OCI-M1 (cell line): ENCODE measurements at regions not wholly inside any gene's neighbourhood (a gene's known extent, or its start where the extent isn't known, plus 50 kb on each side); places are given as distances from the start of the nearest gene placed in this dataset.
"Not testable (repeated sequence)": the region's sequence is repeated elsewhere in the genome, so short reads cannot be mapped to it uniquely, and the experiment has no call there.

Source experiments
- DNase-seq: peaks from one replicate; lab custom pipeline; 2025; lab: John Stamatoyannopoulos, UW

- not testable (repeated sequence) for DNase-seq
Observed at GRCh38 chr17:27365329-27365945, 71.5 kb downstream of the WSB1 start.

DNA sequence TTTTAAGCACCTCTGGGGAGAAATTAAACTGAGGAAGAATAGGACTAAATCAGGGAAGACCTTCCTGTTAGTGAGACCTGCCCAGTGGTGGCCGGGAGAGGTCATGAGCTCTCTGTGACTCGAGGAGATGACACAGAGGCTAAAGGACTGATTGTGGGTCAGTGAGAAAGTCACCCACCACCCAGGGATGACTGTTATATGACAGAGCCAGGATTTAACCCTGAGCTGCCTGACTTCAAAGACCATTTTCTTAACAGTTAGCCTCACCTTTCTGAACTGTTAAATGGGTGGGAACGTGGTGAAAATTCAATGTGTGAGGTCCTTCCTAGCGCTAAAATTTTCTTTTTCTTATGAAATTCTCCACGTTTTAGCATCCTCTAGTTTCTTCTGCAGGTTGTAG lies 72.5 kb downstream of the WSB1 start:
- no peak for DNase-seq

- no peak for DNase-seq
Observed at GRCh38 chr17:27367121-27367981, 73.4 kb downstream of the WSB1 start.

- DNase-seq: peak; percentile 34
Observed at GRCh38 chr17:27368151-27368795, 74.4 kb downstream of the WSB1 start.

GRCh38 chr17:27368980-27369379 lies 75.1 kb downstream of the WSB1 start:
- no peak for DNase-seq

- peak; percentile 35 for DNase-seq
Observed at GRCh38 chr17:27370776-27371175, 76.9 kb downstream of the WSB1 start.

- DNase-seq: not testable (repeated sequence)
Observed at GRCh38 chr17:27373695-27374094, 79.8 kb downstream of the WSB1 start.

DNA sequence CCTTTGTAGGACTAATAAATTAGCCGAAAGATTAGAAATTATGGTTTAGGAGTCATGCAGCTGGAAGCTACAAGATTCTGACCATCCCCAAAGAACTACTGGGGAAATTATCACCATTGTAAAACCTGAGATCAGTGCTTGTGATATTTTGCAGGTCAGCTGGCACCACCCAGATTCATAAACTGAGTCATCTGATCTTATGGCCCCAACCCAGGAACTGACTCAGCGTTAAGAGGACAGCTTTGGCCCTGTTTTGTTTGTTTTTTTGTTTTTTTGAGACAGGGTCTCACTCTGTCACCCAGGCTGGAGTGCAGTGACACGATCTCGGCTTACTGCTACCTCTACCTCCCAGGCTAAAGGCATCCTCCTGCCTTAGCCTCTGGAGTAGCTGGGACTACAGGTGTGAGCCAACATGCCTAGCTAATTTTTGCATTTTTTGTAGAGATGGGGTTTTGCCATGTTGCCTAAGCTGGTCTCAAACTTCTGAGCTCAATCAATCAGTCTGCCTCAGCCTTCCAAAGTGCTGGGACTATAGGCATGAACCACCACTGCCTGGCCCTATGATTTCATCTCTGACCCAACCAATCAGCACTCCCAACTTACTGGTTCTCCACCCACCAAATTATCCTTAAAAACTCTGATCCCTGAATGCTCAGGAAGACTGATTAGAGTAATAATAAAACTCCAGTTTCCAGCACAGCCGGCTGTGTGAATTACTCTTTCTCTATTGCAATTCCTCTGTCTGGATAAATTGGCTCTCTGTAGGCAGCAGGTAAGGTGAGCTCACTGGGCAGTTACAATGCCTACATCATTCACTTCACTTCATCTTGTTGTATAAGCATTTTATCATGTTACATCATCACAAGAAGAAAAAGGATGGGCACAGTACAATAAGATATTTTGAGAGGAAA lies 79.4 kb upstream of the KSR1 start:
- no peak for DNase-seq

GRCh38 chr17:27378482-27379175 lies 77.6 kb upstream of the KSR1 start:
- DNase-seq: no peak

GRCh38 chr17:27379888-27380533 lies 76.2 kb upstream of the KSR1 start:
- DNase-seq: peak; percentile 62

GRCh38 chr17:27380551-27380950 lies 75.7 kb upstream of the KSR1 start:
- DNase-seq: no peak

- peak; percentile 93 for DNase-seq
Observed at GRCh38 chr17:27381007-27381501, 75.2 kb upstream of the KSR1 start.

- DNase-seq: no peak
Observed at GRCh38 chr17:27382025-27382424, 74.2 kb upstream of the KSR1 start.

- DNase-seq: no peak
Observed at GRCh38 chr17:27384261-27384701, 72.0 kb upstream of the KSR1 start.

- DNase-seq: no peak
Observed at GRCh38 chr17:27384726-27385125, 71.5 kb upstream of the KSR1 start.

DNA sequence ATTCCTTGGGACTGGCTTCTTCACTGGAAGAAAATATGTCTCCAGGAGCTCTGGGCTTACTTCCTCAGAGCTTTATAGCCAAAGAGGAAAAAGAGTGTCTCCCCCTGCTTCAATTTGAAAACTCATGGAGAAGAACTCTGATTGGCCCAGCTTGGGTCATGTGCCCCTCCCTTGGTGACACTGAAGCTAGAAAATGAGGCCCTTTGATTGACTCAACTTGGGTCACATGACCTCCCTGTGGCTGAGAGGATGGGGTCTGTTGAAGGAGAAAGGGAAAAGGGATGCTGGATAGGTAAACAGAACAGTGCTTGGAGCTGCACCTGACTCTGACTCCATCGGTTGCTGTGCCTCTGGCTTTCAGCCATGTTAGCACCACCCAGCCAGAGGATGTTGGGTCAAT lies 70.6 kb upstream of the KSR1 start:
- no peak for DNase-seq

- DNase-seq: no peak
Observed at GRCh38 chr17:27386206-27387075, 69.8 kb upstream of the KSR1 start.

DNA sequence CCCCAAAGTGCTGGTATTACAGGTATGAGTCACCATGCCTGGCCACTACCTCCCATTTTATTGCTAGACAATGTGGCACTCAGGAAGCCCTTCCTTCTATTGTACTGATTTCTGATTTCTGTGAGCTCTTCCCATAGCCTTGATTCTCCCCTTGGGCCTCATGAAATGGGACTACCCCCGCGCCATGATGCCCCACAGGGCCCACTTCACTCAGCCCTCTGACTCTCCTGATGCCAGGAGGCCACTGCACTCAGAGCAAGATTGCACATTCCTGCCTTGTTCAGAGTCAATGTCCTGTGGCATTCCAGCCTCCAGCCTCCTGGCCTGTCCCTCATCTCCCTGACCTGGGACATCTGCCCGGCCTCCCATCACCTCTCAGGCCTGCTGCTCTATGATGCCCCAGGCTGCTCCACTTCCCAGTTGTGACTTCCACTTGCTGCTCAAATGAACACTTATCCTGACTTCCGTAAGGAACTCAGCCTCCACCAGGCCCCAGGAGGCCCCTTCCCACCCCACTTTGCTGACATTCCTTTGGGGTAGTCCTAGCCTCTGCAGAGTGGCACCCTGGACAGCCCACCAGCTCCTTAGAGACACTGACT lies 66.6 kb upstream of the KSR1 start:
- DNase-seq: no peak

- DNase-seq: no peak
Observed at GRCh38 chr17:27390540-27390939, 65.7 kb upstream of the KSR1 start.
